ENCODE measurements at regions not wholly inside any gene's neighbourhood (a gene's known extent, or its start where the extent isn't known, plus 50 kb on each side); places are given as distances from the start of the nearest gene placed in this dataset.

DNA sequence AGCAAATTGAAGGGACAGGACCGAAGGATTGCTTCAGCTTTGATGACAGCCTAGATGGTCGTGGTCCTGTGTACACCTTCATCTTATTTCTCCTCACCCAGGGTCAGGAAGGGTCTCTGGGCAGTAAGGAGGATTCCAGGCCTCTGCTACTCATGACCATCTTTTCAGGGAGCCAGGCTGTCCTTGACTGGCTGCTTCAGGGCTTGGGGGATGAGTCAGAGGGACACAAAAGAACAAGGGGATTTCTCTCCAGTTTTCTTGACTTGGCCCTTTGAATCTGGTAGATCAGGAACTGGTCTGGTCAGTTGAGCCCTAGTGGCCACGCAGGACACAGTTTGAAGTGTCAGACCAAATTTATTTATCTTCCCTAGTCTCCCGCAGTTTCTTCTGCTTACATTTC is 402.1 kb upstream of the CHD6 start:
- DNase-seq (ENCODE audit: low read depth) = no peak

DNA sequence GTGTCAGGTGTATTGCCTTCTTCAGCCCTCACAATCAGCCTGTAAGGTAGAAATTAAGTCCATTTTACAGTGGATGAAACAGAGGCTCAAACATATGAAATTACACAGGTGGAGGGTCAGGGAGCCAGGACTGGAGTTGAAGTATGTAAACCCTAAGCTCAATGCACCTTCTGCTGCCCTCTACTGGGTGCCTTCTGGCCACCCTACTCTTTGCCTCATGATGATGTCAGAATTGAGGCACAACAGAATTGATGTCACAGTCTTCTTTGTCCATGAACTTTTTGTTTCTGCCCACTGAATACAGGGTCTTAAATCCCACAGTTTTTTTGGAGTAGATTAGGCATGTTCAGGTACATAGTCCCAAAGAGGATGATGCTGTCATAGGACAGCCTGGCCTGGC is 400.8 kb upstream of the CHD6 start:
- DNase-seq (ENCODE audit: low read depth) = no peak

DNA sequence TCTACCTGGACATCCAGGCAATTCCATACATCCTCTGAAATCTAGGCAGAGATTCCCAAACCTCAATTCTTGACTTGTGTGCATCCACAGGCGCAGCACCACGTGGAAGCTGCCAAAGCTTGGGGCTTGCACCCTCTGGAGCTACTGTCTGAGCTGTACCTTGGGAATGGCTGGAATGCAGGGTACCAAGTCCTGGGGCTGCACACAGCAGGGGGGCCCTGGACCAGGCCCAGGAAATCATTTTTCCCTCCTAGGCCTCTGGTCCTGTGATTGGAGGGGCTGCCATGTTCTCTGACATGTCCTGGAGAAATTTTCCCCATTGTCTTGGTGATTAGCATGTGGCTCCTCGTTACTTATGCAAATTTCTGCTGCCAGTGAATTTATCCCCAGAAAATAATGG is 391.9 kb upstream of the CHD6 start:
- no peak for DNase-seq (ENCODE audit: low read depth)

DNA sequence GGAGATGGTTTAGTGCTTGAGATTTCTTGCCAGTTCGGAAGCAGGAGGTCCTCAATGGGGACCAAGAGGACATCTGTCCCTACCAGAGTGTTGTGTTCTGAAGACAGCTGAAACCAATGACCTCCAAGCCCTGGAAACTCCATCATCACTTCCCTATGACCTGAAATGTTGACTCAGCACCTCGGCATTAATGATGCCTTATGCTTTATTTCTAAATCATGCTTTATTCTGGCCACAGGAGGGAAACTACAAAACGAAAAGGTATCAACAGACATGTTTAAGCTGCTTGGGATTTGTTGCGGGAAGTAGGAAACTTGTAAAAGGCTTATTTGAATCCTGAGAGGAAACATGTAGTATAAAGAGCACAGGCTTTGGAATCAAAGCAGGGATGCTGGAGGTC is 389.1 kb upstream of the CHD6 start:
- DNase-seq (ENCODE audit: low read depth) = no peak

DNA sequence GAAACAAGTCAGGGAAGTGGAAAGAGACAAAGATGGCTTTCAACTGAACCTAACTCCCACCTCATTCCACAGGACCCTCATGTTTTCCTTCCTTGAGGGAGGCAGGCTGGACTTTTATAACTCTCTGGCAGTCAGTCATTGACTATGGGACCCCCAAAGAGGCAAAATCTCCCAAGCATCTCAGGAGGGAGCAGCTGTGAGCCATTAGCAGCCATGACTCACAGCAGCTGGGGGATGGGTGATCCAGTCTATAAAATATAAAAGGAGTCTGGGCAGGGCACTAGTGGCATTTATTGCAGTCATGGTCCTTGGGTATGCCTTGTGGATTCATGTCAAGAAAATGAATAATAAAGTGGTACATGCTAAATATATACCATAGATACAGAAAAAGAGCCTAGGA is 387.0 kb upstream of the CHD6 start:
- no peak for DNase-seq (ENCODE audit: low read depth)

DNA sequence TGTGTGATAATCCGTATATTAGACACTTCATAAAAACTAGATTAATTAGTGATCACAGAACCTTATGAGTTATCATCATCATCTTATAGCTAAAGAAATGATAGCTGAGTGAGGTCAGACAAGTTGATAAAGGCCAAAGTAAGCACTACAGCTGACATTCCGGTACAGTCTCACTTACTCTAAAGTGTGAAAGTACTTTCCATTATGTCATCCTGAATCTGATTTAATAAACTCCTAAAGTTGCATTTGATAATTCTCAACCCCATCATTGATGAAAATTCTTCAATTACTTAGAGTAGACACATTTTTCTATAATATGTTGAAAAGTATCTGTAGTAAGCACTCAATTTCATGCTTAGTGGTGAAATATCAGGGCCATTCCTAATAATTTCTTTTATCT is 385.2 kb upstream of the CHD6 start:
- DNase-seq (ENCODE audit: low read depth) = no peak

DNA sequence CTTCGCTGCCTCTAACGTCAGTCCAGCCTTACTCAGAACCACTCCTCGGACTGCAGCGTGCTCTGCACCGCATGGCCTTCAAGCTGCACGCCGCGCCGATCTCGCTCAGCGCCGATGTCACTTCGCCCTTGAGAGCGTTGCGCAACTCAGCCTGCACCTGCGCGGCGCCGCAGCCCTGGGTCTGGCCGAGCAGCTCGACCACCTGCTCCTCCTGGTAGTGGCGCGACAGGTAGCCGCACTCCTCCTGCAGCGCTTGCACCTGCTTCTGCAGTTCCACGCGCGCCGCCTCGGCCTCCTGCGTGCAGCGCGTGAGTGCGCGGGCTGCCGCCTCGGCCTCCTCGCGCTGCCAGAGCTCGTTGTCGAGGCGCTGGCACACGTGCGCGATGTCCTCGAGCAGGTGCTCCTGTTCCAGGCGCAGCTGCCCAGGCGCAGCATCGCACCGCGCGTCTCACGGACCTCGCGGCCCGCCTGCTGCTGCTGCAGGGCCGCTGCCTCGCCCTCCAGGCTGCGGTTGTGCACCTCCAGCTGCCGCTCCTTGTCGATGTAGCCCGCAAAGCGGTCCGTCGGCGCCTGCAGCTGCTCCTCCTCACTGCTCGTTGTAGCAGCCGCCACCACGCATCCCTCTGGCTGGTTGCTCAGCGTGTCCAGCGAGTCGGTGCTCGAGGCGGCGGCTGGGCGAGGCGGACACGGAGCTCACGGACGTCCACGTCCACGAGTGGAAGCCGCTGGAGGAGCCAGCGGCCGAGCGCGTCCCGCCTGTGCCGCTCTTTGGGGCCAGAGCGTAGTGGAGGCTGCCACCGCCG is 380.6 kb upstream of the CHD6 start:
- no peak for DNase-seq (ENCODE audit: low read depth)

DNA sequence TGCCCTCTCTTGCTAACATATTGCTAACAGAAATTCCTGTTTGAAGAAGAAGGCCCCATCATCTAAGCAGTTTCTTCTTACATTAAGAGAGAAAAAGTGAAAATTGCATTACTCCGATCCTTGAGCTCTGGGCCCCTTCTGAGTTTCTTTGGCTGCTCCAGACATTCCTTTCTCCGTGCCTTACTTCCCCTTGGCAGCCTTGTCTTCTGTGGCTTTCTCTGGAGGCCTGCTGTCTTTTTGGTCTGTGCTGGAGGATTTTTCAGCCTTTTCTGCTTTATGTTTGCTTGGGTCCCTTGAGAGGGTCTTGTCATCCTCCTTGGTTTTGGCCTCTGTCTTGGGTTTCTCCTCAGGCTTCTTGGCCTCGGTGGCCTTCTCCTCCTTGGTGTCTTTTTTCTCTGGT is 378.8 kb upstream of the CHD6 start:
- no peak for DNase-seq (ENCODE audit: low read depth)

DNA sequence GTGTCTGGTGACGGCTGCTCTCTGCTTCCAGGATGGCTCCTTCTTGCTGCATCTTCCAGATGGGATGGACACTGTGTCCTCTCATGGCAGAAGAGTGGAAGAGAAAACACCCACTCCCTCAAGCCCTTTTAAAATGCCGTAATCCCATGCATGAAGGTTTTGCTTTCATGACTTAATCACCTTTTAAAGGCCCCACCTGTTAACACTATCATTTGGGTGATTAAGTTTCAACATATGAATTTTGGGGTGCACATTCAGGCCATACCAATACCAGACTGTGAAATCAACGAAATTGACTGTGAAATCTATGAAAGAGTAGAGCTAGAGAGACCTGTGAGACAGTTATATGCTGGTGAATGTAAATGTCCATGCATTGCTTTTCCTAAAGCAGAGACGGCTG is 374.3 kb upstream of the CHD6 start:
- DNase-seq (ENCODE audit: low read depth) = no peak

DNA sequence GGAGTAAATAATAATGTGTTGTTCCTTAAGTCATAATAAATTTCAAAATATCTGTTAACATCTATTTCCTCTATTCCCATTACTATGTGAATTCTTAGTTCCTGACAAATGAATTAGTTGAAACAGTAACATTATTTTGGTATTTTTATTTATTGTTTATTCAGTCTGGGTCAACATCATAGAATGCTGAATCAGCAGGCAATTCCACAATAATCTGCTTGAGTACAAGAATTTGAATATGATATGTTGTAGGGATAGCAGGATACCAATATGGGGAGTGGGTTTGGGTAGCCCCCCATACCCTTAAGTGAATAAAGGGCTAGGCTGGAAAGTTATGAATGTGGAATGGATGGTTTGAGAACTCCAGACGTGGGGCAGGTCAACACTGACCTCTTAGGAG is 373.2 kb upstream of the CHD6 start:
- DNase-seq (ENCODE audit: low read depth) = no peak

DNA sequence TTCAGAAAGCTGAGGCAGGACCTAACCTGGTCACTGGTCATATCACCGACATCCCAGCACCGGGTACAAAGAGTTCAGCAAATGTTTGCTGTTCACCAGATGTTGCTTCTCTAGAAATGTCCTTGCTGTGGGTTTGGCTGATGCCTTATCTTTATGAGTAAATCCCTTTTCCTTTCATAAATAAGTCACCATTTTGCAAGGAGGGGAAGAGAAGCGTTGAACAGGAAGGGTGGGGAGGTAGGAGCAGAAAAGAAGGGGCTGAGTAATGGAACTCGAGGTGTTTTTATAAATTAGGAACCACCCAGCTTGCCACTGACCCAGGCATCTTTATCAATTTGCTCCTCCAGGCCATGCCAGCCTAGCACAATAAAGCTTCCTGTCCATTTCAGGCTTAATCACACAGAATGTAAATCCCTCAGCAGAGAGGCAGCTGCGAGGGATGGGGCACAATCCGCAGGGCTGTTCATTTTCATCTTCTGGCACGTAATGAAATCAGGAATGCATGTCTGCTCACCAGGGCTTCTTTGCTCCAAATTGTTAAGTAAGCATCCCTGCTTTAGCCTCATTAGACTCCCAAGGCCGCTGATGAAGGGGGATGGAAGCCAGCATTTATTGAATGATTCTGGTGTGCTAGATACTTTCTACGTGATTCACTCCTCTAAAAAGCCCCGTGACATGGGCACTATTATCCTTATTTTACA is 371.9 kb upstream of the CHD6 start:
- DNase-seq (ENCODE audit: low read depth) = no peak

DNA sequence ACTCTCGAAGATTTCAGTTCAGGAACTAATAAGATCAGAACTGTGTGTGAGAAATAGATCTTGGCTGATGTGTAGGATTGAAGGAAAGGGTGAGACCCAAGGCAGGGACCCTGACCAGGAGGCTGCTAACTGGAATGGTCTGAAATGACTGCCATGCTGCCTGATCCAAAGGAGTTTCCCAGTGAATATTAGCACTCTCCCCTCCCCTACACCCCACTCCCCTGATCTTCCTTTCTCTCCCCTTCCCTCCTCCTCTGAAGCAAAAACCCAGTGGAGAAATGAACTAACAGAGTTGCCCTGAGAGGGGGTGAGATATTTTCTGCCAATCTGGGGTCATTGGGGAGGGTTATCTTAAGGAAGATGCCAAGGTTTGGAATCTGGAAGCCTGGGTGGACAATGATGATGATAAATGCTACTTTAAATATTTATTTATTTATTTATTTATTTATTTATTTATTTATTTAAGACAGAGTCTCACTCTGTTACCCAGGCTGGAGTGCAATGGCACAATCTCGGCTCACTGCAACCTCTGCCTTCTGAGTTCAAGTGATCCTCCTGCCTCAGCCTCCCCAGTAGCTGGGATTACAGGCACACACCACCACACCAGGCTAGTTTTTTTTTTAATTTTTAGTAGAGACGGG is 371.0 kb upstream of the CHD6 start:
- no peak for DNase-seq (ENCODE audit: low read depth)

DNA sequence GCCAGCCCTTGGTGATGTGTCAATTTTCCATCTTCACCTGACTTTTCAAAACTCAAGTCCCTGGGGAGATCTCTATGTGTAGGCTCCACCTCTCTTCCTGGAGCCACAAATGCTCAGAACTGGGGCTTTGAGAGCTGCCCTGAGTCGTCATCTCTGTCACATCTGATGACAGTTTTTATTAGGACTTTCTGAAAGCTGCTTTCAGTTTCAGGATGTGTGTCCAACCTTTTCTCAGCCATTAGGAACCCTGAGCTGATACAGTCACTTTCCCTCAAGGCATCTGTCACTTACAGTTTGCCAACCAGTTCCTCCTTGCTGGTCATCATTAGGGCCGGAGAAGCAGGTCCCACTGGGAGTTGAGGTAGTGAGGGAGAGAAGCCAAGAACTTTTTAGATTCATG is 365.9 kb upstream of the CHD6 start:
- no peak for DNase-seq (ENCODE audit: low read depth)

DNA sequence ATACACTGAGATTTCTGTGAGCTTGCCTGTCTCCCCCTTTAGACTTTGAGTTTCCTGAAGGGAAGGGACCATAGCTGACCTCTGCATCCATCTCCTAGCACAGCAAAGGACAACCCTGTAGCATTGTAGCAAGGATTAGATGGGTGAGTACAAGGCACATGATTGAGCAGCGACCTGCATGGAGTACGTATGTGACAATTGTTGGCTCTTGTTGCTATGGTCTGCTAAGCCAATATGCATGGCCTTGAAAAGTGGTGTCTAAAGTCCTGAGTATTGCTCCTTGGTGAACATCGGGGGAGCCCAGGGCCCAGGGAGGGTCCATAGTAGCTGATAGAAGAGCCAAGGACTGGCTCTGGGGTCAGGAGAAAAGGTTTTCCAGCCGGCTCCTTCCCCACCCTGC is 365.0 kb upstream of the CHD6 start:
- DNase-seq (ENCODE audit: low read depth) = no peak

DNA sequence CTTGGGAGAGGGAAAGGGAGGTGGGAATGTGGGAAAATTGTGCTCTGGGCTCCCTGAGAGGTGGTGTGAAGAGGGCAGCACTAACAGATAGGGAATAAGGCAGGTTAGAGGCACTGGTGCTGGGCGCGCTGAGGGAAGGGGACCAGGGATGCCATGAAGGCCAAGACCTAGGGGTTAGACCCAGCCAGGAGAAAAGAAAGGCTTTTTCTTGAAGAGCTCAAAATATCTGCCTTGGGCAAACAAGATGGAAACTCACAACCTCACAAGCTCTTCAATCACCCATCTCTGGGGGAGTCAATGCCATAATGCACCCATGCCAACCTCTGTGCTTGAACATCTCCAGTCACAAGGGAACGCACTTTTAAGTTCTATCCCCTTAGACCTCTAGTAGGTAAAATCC is 363.6 kb upstream of the CHD6 start:
- DNase-seq (ENCODE audit: low read depth) = no peak

DNA sequence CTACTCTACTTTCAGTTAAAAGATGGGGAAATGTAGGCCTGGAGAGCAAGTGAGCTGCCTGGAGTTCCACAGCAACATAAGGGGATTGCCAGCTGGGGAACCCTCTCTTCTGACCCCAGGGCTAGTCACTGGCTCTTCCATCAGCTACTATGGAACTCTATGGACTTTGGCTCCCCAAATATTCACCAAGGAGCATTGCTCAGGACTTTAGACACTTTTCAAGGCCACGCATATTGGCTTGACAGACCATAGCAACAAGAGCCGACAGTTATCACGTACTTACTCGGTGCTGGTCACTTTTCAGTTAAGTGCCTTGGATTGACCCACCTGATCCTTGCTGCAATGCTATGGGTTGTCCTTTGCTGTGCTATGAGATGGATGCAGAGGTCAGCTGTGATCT is 360.7 kb upstream of the CHD6 start:
- no peak for DNase-seq (ENCODE audit: low read depth)

DNA sequence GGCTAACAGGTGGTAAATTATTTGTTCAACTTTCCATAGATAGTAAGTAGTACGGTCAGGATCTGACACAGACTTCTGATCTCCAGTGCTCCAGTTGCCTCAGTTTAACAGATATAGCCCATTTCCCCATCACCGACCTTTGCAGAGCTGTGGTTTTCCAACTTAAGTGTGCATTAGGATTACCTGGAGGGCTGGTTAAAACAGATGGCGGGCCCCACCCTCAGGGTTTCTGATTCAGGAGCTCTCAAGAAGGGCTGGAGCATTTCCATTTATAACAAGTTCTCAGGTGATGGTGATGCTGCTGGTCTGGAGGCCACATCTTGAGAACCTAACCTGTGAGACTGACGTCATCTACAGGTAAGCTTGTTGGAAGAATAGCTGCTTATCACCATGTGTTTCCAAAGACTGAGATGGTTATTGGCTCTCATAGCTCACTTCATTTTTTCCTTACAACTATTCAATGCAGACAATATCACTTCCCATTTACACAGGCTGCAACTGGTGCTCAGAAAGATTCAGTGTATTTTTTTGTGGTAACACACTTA is 360.1 kb upstream of the CHD6 start:
- DNase-seq (ENCODE audit: low read depth) = no peak

DNA sequence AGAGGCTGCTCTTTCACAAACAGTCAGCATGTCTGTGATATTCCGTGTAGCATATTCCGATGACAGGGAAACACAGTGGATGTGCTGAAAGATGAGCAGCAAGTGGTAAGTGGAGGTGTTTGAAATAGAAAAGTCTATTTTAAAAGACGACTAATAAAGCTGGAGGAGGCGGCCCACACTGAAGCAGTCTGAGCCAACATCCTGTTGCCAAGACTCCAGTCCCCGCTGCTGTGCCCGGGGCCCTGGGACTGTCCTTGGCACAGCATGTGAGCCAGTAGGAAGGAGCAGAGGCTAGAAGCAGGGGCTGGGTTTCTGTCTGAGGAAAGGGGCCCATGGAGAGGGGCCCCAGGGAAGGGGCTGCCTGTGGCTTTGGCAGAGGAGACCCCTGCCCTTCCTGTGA is 351.5 kb upstream of the CHD6 start:
- DNase-seq (ENCODE audit: low read depth) = no peak

DNA sequence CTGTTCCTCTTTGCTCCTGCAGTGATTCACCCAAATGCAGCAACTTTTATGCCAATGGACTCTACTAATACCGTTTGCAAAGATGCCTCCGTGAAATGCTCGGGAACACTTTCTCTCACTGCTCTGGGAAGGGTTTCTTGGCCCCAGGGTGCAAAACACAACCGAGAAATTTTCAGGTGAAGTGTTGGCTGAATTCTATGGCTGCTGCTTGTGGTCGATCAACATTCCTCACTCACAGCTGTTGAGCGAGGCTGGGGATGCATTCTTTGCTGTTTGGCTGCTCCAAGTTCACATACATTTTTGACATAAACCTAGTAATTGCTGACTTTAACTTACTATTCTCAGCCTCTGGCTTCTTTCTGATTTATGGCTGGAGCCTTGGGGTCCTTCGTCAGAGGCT is 342.0 kb upstream of the CHD6 start:
- no peak for DNase-seq (ENCODE audit: low read depth)

DNA sequence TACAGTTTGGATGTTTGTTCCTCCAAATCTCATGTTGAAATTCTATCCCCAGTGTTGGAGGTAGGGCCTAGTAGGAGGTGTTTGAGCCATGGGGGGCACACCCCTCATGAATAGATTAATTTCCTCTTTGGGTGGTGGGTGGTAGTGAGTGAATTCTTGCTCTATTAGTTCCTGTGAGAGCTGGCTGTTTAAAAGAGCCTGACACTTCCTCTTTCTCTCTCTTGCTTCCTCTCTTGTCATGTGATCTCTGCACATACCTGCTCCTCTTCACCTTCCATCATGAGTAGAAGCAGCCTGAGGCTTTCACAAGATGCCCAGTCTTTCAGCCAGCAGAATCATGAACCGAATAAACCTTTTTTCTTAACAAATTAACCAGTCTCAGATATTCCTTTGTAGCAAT is 340.2 kb upstream of the CHD6 start:
- no peak for DNase-seq (ENCODE audit: low read depth)

DNA sequence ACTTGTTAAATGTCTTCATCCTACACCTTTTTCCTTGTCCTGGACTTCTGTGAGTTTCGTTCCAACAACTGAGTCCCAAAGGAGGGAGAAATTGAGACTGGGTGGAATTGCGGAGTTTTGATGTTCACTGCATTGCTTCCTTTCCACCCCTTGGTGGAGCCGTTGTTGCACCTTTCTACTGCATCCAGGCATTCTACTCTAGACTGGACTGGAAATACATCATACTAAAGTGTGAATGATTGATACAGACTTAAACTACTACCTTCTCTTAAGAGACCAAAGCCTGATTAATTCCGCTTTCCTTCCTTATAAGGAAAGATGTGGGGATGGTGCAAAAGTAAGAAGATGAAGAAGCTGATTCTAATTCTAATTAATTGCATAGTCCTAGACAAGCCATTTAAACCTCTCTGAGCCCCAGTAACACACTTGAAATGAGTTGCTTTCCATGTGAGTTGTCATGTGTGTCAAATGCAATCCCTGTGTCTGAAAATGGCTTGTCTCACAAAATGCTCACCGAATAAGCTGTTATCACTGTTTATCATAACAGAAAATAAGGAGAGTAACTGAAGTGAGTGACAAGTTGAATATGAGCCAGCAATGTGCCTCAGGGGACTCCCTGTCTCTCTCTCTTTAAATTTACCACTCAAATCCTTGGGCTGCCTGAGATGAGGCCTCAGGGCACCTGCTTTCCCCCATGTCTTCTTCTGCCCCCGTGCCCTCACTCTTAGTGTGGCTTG is 338.3 kb upstream of the CHD6 start:
- DNase-seq (ENCODE audit: low read depth) = no peak

DNA sequence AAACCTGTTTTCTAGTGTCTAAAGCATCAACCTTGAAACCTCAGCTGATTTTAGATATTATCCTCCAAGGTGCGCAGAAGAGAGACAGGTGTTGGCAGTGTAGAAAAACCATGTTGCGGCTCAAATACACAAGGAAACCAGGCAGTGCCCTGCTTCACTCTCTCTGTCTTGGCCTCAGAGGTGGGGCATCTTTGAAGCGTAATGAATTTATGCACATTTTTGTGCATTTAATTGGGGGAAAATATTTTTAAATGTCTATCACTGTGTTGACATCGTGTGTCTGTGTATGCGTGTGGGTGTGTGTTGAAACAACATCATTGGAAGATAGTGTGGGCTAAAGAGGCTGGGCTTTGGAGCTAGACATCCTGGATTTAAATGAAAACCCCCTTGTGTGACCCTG is 334.0 kb upstream of the CHD6 start:
- no peak for DNase-seq (ENCODE audit: low read depth)

DNA sequence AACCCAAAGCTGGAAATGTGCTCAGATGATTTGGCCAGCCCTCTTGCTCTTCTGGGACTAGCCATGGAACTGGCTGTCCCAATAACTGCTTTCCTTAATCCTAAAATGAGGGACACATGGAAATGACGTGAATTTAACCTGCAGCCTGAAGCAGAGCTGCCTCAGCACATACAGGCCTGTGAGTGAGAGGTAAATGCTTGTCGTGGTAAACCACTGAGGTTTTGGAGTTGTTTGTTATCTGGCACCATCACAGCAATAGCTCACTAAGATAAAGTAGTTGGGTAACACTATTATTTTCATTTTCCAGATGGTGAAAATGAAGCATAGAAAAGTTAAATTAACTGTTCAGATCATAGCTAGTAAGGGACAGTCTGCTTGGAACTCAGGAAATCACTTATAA is 333.4 kb upstream of the CHD6 start:
- DNase-seq (ENCODE audit: low read depth) = no peak
